22Rv1 (cell line): ENCODE measurements at regions not wholly inside any gene's neighbourhood (a gene's known extent, or its start where the extent isn't known, plus 50 kb on each side); places are given as distances from the start of the nearest gene placed in this dataset.

Experiments used
- ZFX ChIP-seq: fragments of 450-650 bp; IDR thresholded peaks from 2 replicates; pipeline ENCODE4 v1.6.1; 2017; ENCODE audit warnings: antibody characterized with exemption, borderline replicate concordance
- TF ChIP-seq, protein P1 (sequence below): fragments of 450-650 bp; IDR thresholded peaks from 2 replicates; pipeline ENCODE4 v1.5.1; 2017; ENCODE audit warnings: mild to moderate bottlenecking

DNA sequence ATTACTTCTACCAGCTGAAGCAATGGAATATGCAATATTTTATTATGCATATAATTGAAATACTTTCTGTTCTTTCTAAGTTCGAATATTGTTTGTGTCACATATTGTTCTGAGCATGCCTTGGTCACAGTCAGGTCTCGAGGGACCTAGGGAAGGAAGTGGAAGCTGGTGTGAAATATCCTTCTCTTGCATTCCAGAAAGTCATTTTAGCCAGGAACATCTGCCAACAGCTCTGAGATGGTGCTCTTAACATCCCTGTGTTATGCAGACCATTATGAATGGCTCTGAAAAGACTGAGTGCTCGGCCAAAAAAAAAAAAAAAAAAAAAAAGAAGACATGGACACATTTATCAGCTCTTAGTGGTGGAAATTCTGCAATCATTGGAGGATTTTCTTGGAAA lies 132.7 kb upstream of the JAG1 start:
- TF ChIP-seq, protein P1, sequence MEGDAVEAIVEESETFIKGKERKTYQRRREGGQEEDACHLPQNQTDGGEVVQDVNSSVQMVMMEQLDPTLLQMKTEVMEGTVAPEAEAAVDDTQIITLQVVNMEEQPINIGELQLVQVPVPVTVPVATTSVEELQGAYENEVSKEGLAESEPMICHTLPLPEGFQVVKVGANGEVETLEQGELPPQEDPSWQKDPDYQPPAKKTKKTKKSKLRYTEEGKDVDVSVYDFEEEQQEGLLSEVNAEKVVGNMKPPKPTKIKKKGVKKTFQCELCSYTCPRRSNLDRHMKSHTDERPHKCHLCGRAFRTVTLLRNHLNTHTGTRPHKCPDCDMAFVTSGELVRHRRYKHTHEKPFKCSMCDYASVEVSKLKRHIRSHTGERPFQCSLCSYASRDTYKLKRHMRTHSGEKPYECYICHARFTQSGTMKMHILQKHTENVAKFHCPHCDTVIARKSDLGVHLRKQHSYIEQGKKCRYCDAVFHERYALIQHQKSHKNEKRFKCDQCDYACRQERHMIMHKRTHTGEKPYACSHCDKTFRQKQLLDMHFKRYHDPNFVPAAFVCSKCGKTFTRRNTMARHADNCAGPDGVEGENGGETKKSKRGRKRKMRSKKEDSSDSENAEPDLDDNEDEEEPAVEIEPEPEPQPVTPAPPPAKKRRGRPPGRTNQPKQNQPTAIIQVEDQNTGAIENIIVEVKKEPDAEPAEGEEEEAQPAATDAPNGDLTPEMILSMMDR, result no peak
- no peak for TF ChIP-seq ZFX
